ENCODE measurements at regions not wholly inside any gene's neighbourhood (a gene's known extent, or its start where the extent isn't known, plus 50 kb on each side); places are given as distances from the start of the nearest gene placed in this dataset.

DNA sequence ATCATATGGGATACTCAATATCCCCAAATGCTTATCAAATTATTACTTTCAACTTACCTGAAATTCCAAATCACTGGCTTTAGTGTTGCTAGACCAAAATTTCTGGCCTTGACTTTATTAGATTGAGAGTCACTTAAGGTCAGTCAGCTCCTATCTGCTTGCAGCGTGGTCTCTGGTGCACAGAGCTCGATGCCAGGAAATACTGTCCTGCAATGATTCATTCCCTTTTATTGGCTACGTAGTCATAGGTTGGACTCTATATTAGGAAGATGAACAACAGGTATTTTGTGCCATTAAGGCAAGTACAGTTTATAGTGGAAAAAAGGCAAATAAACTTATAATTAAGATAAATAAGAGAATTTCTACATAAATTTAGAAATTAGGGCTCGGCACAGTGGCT is 378.6 kb upstream of the MCTP2 start:
- TF ChIP-seq, protein P1, sequence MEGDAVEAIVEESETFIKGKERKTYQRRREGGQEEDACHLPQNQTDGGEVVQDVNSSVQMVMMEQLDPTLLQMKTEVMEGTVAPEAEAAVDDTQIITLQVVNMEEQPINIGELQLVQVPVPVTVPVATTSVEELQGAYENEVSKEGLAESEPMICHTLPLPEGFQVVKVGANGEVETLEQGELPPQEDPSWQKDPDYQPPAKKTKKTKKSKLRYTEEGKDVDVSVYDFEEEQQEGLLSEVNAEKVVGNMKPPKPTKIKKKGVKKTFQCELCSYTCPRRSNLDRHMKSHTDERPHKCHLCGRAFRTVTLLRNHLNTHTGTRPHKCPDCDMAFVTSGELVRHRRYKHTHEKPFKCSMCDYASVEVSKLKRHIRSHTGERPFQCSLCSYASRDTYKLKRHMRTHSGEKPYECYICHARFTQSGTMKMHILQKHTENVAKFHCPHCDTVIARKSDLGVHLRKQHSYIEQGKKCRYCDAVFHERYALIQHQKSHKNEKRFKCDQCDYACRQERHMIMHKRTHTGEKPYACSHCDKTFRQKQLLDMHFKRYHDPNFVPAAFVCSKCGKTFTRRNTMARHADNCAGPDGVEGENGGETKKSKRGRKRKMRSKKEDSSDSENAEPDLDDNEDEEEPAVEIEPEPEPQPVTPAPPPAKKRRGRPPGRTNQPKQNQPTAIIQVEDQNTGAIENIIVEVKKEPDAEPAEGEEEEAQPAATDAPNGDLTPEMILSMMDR (IDR thresholded peaks at IDR 0.05; ENCODE audit: insufficient read depth, low read depth, low read length): no peak
- TF ChIP-seq EZH2 (IDR thresholded peaks at IDR 0.05; ENCODE audit: insufficient read depth, low read length): no peak
